NCI-H82 (cell line): ENCODE measurements at regions not wholly inside any gene's neighbourhood (a gene's known extent, or its start where the extent isn't known, plus 50 kb on each side); places are given as distances from the start of the nearest gene placed in this dataset.
"Not testable (repeated sequence)": the region's sequence is repeated elsewhere in the genome, so short reads cannot be mapped to it uniquely, and the experiment has no call there.

Experiments
- DNase-seq: peaks from one replicate; lab custom pipeline; 2025; lab: John Stamatoyannopoulos, UW

GRCh38 chr20:29763821-29764511 lies 1493.5 kb upstream of the DEFB115 start:
- DNase-seq = no peak

- DNase-seq = peak; percentile 72
Observed at GRCh38 chr20:29764922-29765610, 1492.4 kb upstream of the DEFB115 start.

GRCh38 chr20:29778033-29778432 lies 1479.4 kb upstream of the DEFB115 start:
- DNase-seq = not testable (repeated sequence)

- not testable (repeated sequence) for DNase-seq
Observed at GRCh38 chr20:29781217-29781616, 1476.2 kb upstream of the DEFB115 start.

GRCh38 chr20:29781891-29782290 lies 1475.6 kb upstream of the DEFB115 start:
- DNase-seq = peak; percentile 59

- DNase-seq = not testable (repeated sequence)
Observed at GRCh38 chr20:29787456-29787855, 1470.0 kb upstream of the DEFB115 start.

- no peak for DNase-seq
Observed at GRCh38 chr20:29790510-29790909, 1467.0 kb upstream of the DEFB115 start.

- DNase-seq = not testable (repeated sequence)
Observed at GRCh38 chr20:29831508-29831907, 1426.0 kb upstream of the DEFB115 start.

- not testable (repeated sequence) for DNase-seq
Observed at GRCh38 chr20:29868014-29868413, 1389.5 kb upstream of the DEFB115 start.

GRCh38 chr20:29868688-29869087 lies 1388.8 kb upstream of the DEFB115 start:
- peak; percentile 15 for DNase-seq

GRCh38 chr20:29871816-29872215 lies 1385.6 kb upstream of the DEFB115 start:
- DNase-seq = not testable (repeated sequence)

GRCh38 chr20:29873946-29874345 lies 1383.5 kb upstream of the DEFB115 start:
- peak; percentile 79 for DNase-seq

- peak; percentile 16 for DNase-seq
Observed at GRCh38 chr20:29874476-29875202, 1382.8 kb upstream of the DEFB115 start.

- not testable (repeated sequence) for DNase-seq
Observed at GRCh38 chr20:29875321-29876083, 1382.0 kb upstream of the DEFB115 start.

GRCh38 chr20:29876084-29876910 lies 1381.2 kb upstream of the DEFB115 start:
- DNase-seq = not testable (repeated sequence)

GRCh38 chr20:29876911-29877285 lies 1380.6 kb upstream of the DEFB115 start:
- no peak for DNase-seq

GRCh38 chr20:29877411-29878280 lies 1379.8 kb upstream of the DEFB115 start:
- not testable (repeated sequence) for DNase-seq

GRCh38 chr20:29878281-29878741 lies 1379.2 kb upstream of the DEFB115 start:
- DNase-seq = peak; percentile 95

GRCh38 chr20:29878777-29879442 lies 1378.6 kb upstream of the DEFB115 start:
- peak; percentile 47 for DNase-seq
